Adrenal gland (tissue), 9 donors: ENCODE measurements at regions not wholly inside any gene's neighbourhood (a gene's known extent, or its start where the extent isn't known, plus 50 kb on each side); places are given as distances from the start of the nearest gene placed in this dataset.

ENCODE experiments used
- DNase-seq, 7 donors: peaks; one replicate each; pipeline ENCODE4 v3.0.0-alpha.2; 2019 to 2020
- H3K27ac ChIP-seq, 5 donors: fragments of 200-600 bp; sonication (generic) in 4 of 5; 1 replicate in 3 of 5; 2 replicates in 2 of 5; pipeline versions ENCODE4 v1.5.1 to v1.8.0; 2016 to 2020; ENCODE audit warnings: mild to moderate bottlenecking in 1 of 5
- H3K27me3 ChIP-seq: fragments of 200-600 bp; 2 replicates; pipeline ENCODE4 v1.8.0; 2021
- H3K36me3 ChIP-seq, 2 donors: fragments of 200-600 bp; replicated peaks in 1 of 2; 1 replicate in 1 of 2; 2 replicates in 1 of 2; pipeline versions ENCODE4 v1.5.1 to v1.8.0; 2018 to 2022
- H3K4me1 ChIP-seq, 2 donors: fragments of 200-600 bp; replicated peaks in 1 of 2; 1 replicate in 1 of 2; 2 replicates in 1 of 2; pipeline versions ENCODE4 v1.5.1 to v1.8.0; 2018 to 2021
- H3K4me3 ChIP-seq, 4 donors: fragments of 200-600 bp; sonication (generic) in 3 of 4; one replicate each; pipeline ENCODE4 v1.5.1; 2016 to 2018
- H3K9me3 ChIP-seq, 3 donors: fragments of 200-600 bp; sonication (generic) in 1 of 3; replicated peaks in 1 of 3; 1 replicate in 2 of 3; 2 replicates in 1 of 3; pipeline versions ENCODE4 v1.5.1 to v1.8.0; 2016 to 2021
- POLR2A ChIP-seq, 2 donors: fragments of 450-650 bp; IDR thresholded peaks; one replicate each; pipeline ENCODE4 v1.6.1; 2017; ENCODE audit warnings: antibody characterized with exemption in 2 of 2, mild to moderate bottlenecking in 2 of 2, moderate library complexity in 1 of 2
- WGBS, 4 donors: extraction: QIAGEN DNeasy Blood & Tissue Kit in 2 of 4; methylation state at CpG; one replicate each; pipeline versions ENCODE4 v1.1.5 to v1.1.7; 2013 to 2017; 5-methylcytosine and 5-hydroxymethylcytosine counted together
- intact Hi-C, 2 donors: fragments of 100-400 bp; cut with DNase I; formaldehyde crosslinking; loops; one replicate each; pipeline versions ENCODE4 v1.14.1 to v1.15.0; 2022 to 2023
- TF ChIP-seq, protein P1 (sequence below), 6 experiments: fragments of 450-650 bp in 4 of 6; fragments of 200-600 bp in 2 of 6; sonication (generic) in 1 of 6; IDR thresholded peaks; 1 replicate in 5 of 6; 2 replicates in 1 of 6; pipeline versions ENCODE4 v1.5.1 to v1.8.0; 2016 to 2021; ENCODE audit warnings: antibody characterized with exemption in 6 of 6, mild to moderate bottlenecking in 2 of 6, moderate library complexity in 1 of 6
- donor health status: healthy with polysubstance abuse.
- donor health status: Bipolar disorder and iron deficiency.
- donor health status: DM: yes; HTN: yes; CAD: no.
- donor health status: DM: no; HTN: no; CAD: no.
- donor health status: DM: no; HTN: no; CAD: no.

DNA sequence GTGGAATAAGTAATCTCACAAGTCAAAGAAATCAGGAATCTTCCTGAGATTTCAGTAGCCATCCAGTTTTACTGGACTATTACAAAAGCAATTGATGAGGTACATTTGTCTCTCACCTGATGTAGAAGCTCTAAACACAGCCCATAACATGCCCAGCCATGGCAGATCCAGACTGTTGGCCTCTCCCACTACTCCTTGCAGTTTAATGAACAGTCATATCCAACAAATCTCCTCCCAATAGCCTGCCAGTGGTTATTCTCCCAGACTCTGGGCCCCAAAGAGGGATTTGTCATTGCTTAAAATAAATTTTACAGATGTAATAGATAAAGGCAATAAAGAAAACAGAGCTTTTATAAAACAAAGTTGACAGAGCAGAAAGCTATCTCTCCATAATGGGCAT lies 80.8 kb downstream of the ZNF608 start:
- Histone ChIP-seq H3K4me1 (peaks cover 7 to 25% of the 10 kb centered on the region in 2 donors), H3K27me3 (no peaks in the 10 kb centered on the region), H3K36me3 (no peaks in the 10 kb centered on the region), H3K27ac (no peak overlapping the region), H3K4me3 (no peak overlapping the region), H3K9me3 (no peaks in the 10 kb centered on the region)
- intact Hi-C loops: no loop called here
- TF ChIP-seq, protein P1, sequence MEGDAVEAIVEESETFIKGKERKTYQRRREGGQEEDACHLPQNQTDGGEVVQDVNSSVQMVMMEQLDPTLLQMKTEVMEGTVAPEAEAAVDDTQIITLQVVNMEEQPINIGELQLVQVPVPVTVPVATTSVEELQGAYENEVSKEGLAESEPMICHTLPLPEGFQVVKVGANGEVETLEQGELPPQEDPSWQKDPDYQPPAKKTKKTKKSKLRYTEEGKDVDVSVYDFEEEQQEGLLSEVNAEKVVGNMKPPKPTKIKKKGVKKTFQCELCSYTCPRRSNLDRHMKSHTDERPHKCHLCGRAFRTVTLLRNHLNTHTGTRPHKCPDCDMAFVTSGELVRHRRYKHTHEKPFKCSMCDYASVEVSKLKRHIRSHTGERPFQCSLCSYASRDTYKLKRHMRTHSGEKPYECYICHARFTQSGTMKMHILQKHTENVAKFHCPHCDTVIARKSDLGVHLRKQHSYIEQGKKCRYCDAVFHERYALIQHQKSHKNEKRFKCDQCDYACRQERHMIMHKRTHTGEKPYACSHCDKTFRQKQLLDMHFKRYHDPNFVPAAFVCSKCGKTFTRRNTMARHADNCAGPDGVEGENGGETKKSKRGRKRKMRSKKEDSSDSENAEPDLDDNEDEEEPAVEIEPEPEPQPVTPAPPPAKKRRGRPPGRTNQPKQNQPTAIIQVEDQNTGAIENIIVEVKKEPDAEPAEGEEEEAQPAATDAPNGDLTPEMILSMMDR (IDR thresholded peaks at IDR 0.05): no peak
- TF ChIP-seq POLR2A (IDR thresholded peaks at IDR 0.05): no peak
- no peak for DNase-seq

DNA sequence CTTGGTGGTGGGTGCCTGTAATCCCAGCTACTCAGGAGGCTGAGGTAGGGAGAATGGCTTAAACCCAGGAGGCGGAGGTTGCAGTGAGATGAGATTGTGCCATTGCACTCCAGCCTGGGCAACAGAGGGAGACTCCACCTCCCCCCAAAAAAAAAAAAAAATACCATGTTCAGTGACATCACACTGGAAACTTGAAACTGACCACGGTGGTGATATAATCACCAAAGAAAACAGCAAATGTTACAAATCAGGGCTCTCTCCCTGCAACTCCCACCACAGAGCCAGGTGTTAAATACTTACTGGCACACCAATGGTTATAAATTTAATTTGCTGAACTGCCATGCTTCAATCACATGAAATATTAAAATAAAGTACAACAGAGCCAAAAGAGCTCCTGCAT lies 81.4 kb downstream of the ZNF608 start:
- intact Hi-C loops: no loop called here
- 77 to 92% (median 87%) methylated on average over 2 of the region's 2 CpGs for WGBS, 4 donors

DNA sequence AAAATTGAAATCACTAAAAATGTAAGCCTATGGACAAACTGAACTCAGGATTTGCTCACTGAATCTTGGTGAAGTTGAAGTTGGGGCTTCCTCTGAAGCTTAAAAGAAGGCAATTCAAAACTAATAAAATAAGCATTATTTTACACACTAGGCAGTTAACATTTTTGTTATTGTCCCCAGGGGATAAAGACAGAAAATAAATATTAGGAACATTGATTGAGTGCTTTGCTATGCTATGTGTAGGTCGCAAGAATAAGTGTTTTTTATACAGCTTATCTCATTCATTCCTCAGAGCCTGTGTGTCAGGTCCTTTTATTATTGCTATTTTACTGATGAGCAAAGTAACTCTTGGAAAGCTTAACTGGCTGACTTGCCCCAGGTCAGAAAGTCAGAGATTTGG lies 82.2 kb downstream of the ZNF608 start:
- Histone ChIP-seq H3K9me3 (no peaks in the 10 kb centered on the region), H3K27me3 (no peaks in the 10 kb centered on the region), H3K27ac (no peak overlapping the region), H3K4me1 (peaks cover 7 to 32% of the 10 kb centered on the region in 2 donors), H3K36me3 (no peaks in the 10 kb centered on the region), H3K4me3 (no peak overlapping the region)
- no peak for DNase-seq
- intact Hi-C loops: no loop called here
- 66 to 93% (median 78%) methylated on average over 1 of the region's 1 CpG for WGBS, 4 donors
- TF ChIP-seq, protein P1 (IDR thresholded peaks at IDR 0.05): no peak
- TF ChIP-seq POLR2A (IDR thresholded peaks at IDR 0.05): no peak

More for the DNA sequence above, 81.4 kb downstream of the ZNF608 start:
- H3K27me3 ChIP-seq: no peaks in the 10 kb centered on the region
- no peaks in the 10 kb centered on the region for H3K9me3 ChIP-seq
- H3K36me3 ChIP-seq: no peaks in the 10 kb centered on the region
- TF ChIP-seq POLR2A (IDR thresholded peaks at IDR 0.05): no peak
- TF ChIP-seq, protein P1 (IDR thresholded peaks at IDR 0.05): no peak
- peaks cover 7 to 25% of the 10 kb centered on the region in 2 donors for H3K4me1 ChIP-seq
- DNase-seq: no peak
- H3K4me3 ChIP-seq: no peak overlapping the region
- no peak overlapping the region for H3K27ac ChIP-seq

DNA sequence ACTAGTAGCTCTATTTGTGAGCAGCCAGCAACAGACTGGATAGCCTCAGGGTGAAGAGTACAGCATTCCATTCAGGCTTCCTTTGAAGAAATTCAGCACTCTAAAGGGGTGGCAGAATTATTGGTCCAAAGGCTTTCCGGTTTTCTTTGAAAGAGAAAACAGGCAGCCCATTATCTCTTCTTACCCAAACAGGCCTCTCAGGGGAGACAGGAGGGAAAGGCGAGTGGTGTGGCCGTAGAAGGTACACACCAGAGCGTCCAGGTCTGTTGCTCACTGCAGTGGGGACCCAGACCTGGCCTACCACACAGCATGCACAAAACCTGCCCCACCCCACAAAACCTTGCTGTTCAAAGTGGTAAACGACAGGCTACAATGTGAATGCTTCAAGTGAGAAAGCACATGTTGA lies 83.3 kb downstream of the ZNF608 start:
- Histone ChIP-seq H3K36me3 (no peaks in the 10 kb centered on the region), H3K9me3 (no peaks in the 10 kb centered on the region), H3K4me1 (peaks cover 7 to 42% of the 10 kb centered on the region in 2 donors), H3K27me3 (no peaks in the 10 kb centered on the region), H3K27ac (no peak overlapping the region), H3K4me3 (no peak overlapping the region)
- intact Hi-C loops: no loop called here
- TF ChIP-seq POLR2A (IDR thresholded peaks at IDR 0.05): no peak
- TF ChIP-seq, protein P1 (IDR thresholded peaks at IDR 0.05): no peak
- WGBS, 4 donors: 87 to 93% (median 92%) methylated on average over 5 of the region's 5 CpGs
- DNase-seq: no peak
